ENCODE measurements at regions not wholly inside any gene's neighbourhood (a gene's known extent, or its start where the extent isn't known, plus 50 kb on each side); places are given as distances from the start of the nearest gene placed in this dataset.

- Histone ChIP-seq H3K4me3 (no peak overlapping the region), H3K27me3 (no peaks in the 10 kb centered on the region), H3K4me1 (ENCODE audit: insufficient read depth) (no peaks in the 10 kb centered on the region), H3K27ac (no peak overlapping the region), H3K9me3 (no peaks in the 10 kb centered on the region), H3K36me3 (no peaks in the 10 kb centered on the region)
- intact Hi-C loops (cut with DNase I), result no loop called here
- TF ChIP-seq POLR2A (IDR thresholded peaks at IDR 0.05) (no peak), CTCF (IDR thresholded peaks at IDR 0.05) (no peak), EP300 (IDR thresholded peaks at IDR 0.05) (no peak)
- no peak for DNase-seq
Observed at GRCh38 chr1:96340686-96341085, 380.9 kb upstream of the PTBP2 start.

- Histone ChIP-seq H3K36me3 (no peaks in the 10 kb centered on the region), H3K27ac (no peak overlapping the region), H3K4me1 (ENCODE audit: insufficient read depth) (no peaks in the 10 kb centered on the region), H3K27me3 (no peaks in the 10 kb centered on the region), H3K4me3 (no peak overlapping the region), H3K9me3 (no peaks in the 10 kb centered on the region)
- DNase-seq, result no peak
- intact Hi-C loops (cut with DNase I), result no loop called here
- no peak for TF ChIP-seq EP300 (IDR thresholded peaks at IDR 0.05)
- TF ChIP-seq CTCF (IDR thresholded peaks at IDR 0.05), result no peak
- no peak for TF ChIP-seq POLR2A (IDR thresholded peaks at IDR 0.05)
Observed at GRCh38 chr1:96346719-96347118, 374.9 kb upstream of the PTBP2 start.

GRCh38 chr1:96349896-96350295, 371.7 kb upstream of the PTBP2 start:
- no peaks in the 10 kb centered on the region for H3K27me3 ChIP-seq
- H3K4me1 ChIP-seq (ENCODE audit: insufficient read depth), result no peaks in the 10 kb centered on the region
- H3K9me3 ChIP-seq, result no peaks in the 10 kb centered on the region
- H3K36me3 ChIP-seq, result no peaks in the 10 kb centered on the region
- H3K4me3 ChIP-seq, result no peak overlapping the region
- DNase-seq, result no peak
- H3K27ac ChIP-seq, result no peak overlapping the region
- intact Hi-C loops (cut with DNase I), result no loop called here
- 79 to 89% (median 85%) methylated on average over 4 of the region's 4 CpGs for WGBS, 3 donors
- TF ChIP-seq EP300 (IDR thresholded peaks at IDR 0.05), result no peak
- no peak for TF ChIP-seq POLR2A (IDR thresholded peaks at IDR 0.05)
- TF ChIP-seq CTCF (IDR thresholded peaks at IDR 0.05), result no peak

- no peaks in the 10 kb centered on the region for H3K36me3 ChIP-seq
- no peak overlapping the region for H3K27ac ChIP-seq
- no peaks in the 10 kb centered on the region for H3K27me3 ChIP-seq
- TF ChIP-seq CTCF (IDR thresholded peaks at IDR 0.05), result no peak
- no peak for TF ChIP-seq POLR2A (IDR thresholded peaks at IDR 0.05)
- TF ChIP-seq EP300 (IDR thresholded peaks at IDR 0.05), result no peak
- intact Hi-C loops (cut with DNase I), result no loop called here
- H3K9me3 ChIP-seq, result no peaks in the 10 kb centered on the region
- H3K4me3 ChIP-seq, result no peak overlapping the region
- no peak for DNase-seq
- no peaks in the 10 kb centered on the region for H3K4me1 ChIP-seq (ENCODE audit: insufficient read depth)
- 25 to 54% (median 42%) methylated on average over 2 of the region's 2 CpGs for WGBS, 3 donors
Observed at GRCh38 chr1:96352733-96353132, 368.9 kb upstream of the PTBP2 start.

GRCh38 chr1:96355521-96355920, 366.1 kb upstream of the PTBP2 start:
- no peaks in the 10 kb centered on the region for H3K4me1 ChIP-seq (ENCODE audit: insufficient read depth)
- H3K4me3 ChIP-seq, result no peak overlapping the region
- no peak for TF ChIP-seq EP300 (IDR thresholded peaks at IDR 0.05)
- no peak for TF ChIP-seq POLR2A (IDR thresholded peaks at IDR 0.05)
- no peak for TF ChIP-seq CTCF (IDR thresholded peaks at IDR 0.05)
- DNase-seq, result no peak
- H3K9me3 ChIP-seq, result no peaks in the 10 kb centered on the region
- intact Hi-C loops (cut with DNase I), result no loop called here
- no peaks in the 10 kb centered on the region for H3K27me3 ChIP-seq
- 54 to 66% (median 65%) methylated on average over 6 of the region's 6 CpGs for WGBS, 3 donors
- no peaks in the 10 kb centered on the region for H3K36me3 ChIP-seq
- H3K27ac ChIP-seq, result no peak overlapping the region
